ENCODE measurements at regions not wholly inside any gene's neighbourhood (a gene's known extent, or its start where the extent isn't known, plus 50 kb on each side); places are given as distances from the start of the nearest gene placed in this dataset.

- DNase-seq = no peak
Observed at GRCh38 chr1:106517224-106517623, 539.2 kb upstream of the PRMT6 start.

- DNase-seq = no peak
Observed at GRCh38 chr1:106523497-106523896, 533.0 kb upstream of the PRMT6 start.

- DNase-seq = no peak
Observed at GRCh38 chr1:106524631-106525030, 531.8 kb upstream of the PRMT6 start.

GRCh38 chr1:106526650-106527049 lies 529.8 kb upstream of the PRMT6 start:
- no peak for DNase-seq

- DNase-seq = no peak
Observed at GRCh38 chr1:106534612-106535011, 521.9 kb upstream of the PRMT6 start.

GRCh38 chr1:106536741-106537140 lies 519.7 kb upstream of the PRMT6 start:
- no peak for DNase-seq

GRCh38 chr1:106548726-106549125 lies 507.7 kb upstream of the PRMT6 start:
- DNase-seq = no peak

- no peak for DNase-seq
Observed at GRCh38 chr1:106554294-106554693, 502.2 kb upstream of the PRMT6 start.

GRCh38 chr1:106555571-106555970 lies 500.9 kb upstream of the PRMT6 start:
- no peak for DNase-seq

- DNase-seq = no peak
Observed at GRCh38 chr1:106564192-106564591, 492.3 kb upstream of the PRMT6 start.

GRCh38 chr1:106568201-106568974 lies 488.1 kb upstream of the PRMT6 start:
- DNase-seq = no peak

GRCh38 chr1:106571109-106571508 lies 485.4 kb upstream of the PRMT6 start:
- DNase-seq = no peak

GRCh38 chr1:106584107-106584506 lies 472.4 kb upstream of the PRMT6 start:
- no peak for DNase-seq

GRCh38 chr1:106584676-106585075 lies 471.8 kb upstream of the PRMT6 start:
- no peak for DNase-seq

GRCh38 chr1:106600626-106601025 lies 455.8 kb upstream of the PRMT6 start:
- no peak for DNase-seq

- DNase-seq = no peak
Observed at GRCh38 chr1:106603616-106604015, 452.9 kb upstream of the PRMT6 start.

- DNase-seq = no peak
Observed at GRCh38 chr1:106608841-106609240, 447.6 kb upstream of the PRMT6 start.

- no peak for DNase-seq
Observed at GRCh38 chr1:106613068-106613467, 443.4 kb upstream of the PRMT6 start.

GRCh38 chr1:106613861-106614260 lies 442.6 kb upstream of the PRMT6 start:
- no peak for DNase-seq

GRCh38 chr1:106615473-106615872 lies 441.0 kb upstream of the PRMT6 start:
- DNase-seq = no peak

GRCh38 chr1:106619080-106619826 lies 437.2 kb upstream of the PRMT6 start:
- DNase-seq = no peak

GRCh38 chr1:106619827-106620134 lies 436.7 kb upstream of the PRMT6 start:
- DNase-seq = no peak

GRCh38 chr1:106620521-106620954 lies 435.9 kb upstream of the PRMT6 start:
- no peak for DNase-seq

- DNase-seq = no peak
Observed at GRCh38 chr1:106621853-106622252, 434.6 kb upstream of the PRMT6 start.

- no peak for DNase-seq
Observed at GRCh38 chr1:106637566-106637965, 418.9 kb upstream of the PRMT6 start.
